Progenitor cell of endocrine pancreas (in vitro differentiated cells): ENCODE measurements at regions not wholly inside any gene's neighbourhood (a gene's known extent, or its start where the extent isn't known, plus 50 kb on each side); places are given as distances from the start of the nearest gene placed in this dataset.

Experiments
- DNase-seq: peaks from one replicate; pipeline ENCODE4 v3.0.0; 2021; ENCODE audit warnings: low spot score; ENCODE audit not compliant: unreplicated experiment
- H3K27ac Mint-ChIP-seq: 2 replicates; pipeline ENCODE4 v1.8.0; 2021; ENCODE audit warnings: mild to moderate bottlenecking, moderate library complexity, mixed read lengths
- H3K27me3 Mint-ChIP-seq: 2 replicates; pipeline ENCODE4 v1.8.0; 2021; ENCODE audit warnings: mixed read lengths
- H3K36me3 Mint-ChIP-seq: 2 replicates; pipeline ENCODE4 v1.8.0; 2022; ENCODE audit warnings: mixed read lengths; ENCODE audit not compliant: insufficient read depth
- H3K4me1 Mint-ChIP-seq: 2 replicates; pipeline ENCODE4 v1.8.0; 2021; ENCODE audit warnings: low read depth, mixed read lengths
- H3K4me3 Mint-ChIP-seq: 2 replicates; pipeline ENCODE4 v1.8.0; 2021; ENCODE audit warnings: low read depth, mild to moderate bottlenecking, moderate library complexity, mixed read lengths
- H3K9me3 Mint-ChIP-seq: 2 replicates; pipeline ENCODE4 v1.8.0; 2021; ENCODE audit warnings: low read depth, mixed read lengths
- TF ChIP-seq, protein P1 (sequence below): fragments of 200-600 bp; sonication (generic); IDR thresholded peaks from one replicate; pipeline ENCODE4 v1.5.0; 2021; ENCODE audit warnings: antibody characterized with exemption, mild to moderate bottlenecking; ENCODE audit not compliant: unreplicated experiment

DNA sequence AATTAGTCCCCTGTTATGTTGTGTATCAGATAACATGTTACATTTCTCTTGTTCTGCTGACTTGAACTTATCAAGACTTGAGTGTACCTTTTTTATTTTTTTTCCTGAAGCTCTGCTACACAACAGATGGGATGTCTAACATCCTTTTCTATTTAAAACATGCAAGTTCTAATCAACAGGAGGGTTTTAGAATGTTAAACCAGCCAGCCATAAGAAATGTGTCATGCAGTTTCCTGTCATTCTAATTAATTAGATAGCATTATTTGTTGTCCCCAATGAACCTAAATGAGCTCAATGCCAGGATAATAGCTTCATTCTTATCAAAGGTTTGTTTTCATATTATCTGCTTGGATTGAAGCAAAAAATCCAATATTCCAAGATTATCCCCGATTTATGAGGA, 958.2 kb downstream of the PCDH7 start:
- H3K36me3 Mint-ChIP-seq: no peaks in the 10 kb centered on the region
- peaks cover 1% of the 10 kb centered on the region for H3K4me1 Mint-ChIP-seq
- no peak overlapping the region for H3K27ac Mint-ChIP-seq
- no peaks in the 10 kb centered on the region for H3K9me3 Mint-ChIP-seq
- no peak overlapping the region for H3K4me3 Mint-ChIP-seq
- H3K27me3 Mint-ChIP-seq: no peaks in the 10 kb centered on the region
- DNase-seq: no peak
- TF ChIP-seq, protein P1, sequence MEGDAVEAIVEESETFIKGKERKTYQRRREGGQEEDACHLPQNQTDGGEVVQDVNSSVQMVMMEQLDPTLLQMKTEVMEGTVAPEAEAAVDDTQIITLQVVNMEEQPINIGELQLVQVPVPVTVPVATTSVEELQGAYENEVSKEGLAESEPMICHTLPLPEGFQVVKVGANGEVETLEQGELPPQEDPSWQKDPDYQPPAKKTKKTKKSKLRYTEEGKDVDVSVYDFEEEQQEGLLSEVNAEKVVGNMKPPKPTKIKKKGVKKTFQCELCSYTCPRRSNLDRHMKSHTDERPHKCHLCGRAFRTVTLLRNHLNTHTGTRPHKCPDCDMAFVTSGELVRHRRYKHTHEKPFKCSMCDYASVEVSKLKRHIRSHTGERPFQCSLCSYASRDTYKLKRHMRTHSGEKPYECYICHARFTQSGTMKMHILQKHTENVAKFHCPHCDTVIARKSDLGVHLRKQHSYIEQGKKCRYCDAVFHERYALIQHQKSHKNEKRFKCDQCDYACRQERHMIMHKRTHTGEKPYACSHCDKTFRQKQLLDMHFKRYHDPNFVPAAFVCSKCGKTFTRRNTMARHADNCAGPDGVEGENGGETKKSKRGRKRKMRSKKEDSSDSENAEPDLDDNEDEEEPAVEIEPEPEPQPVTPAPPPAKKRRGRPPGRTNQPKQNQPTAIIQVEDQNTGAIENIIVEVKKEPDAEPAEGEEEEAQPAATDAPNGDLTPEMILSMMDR: no peak

DNA sequence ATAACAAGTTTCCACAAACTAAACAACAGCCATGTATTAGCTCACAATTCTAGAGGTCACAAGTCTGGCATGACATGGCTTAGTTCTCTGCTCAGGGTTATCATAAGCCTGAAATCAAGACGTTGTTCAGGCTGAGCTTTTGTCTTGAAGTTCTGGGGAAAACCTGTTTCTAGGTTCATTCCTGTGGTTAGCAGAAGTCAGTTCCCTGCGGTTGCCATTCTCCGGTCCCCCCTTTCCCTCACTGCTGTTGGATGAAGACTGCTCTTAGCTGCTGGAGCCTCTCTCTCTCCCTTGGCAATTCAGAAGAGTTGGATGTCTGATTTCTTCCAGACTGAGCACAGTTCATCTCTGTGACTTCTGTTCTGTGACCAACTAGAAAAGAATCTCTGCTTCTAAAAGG, 962.6 kb downstream of the PCDH7 start:
- Mint-ChIP-seq H3K9me3 (no peaks in the 10 kb centered on the region), H3K4me3 (no peak overlapping the region), H3K4me1 (peaks cover 4% of the 10 kb centered on the region), H3K27ac (no peak overlapping the region), H3K27me3 (no peaks in the 10 kb centered on the region), H3K36me3 (no peaks in the 10 kb centered on the region)
- TF ChIP-seq, protein P1: no peak
- no peak for DNase-seq

DNA sequence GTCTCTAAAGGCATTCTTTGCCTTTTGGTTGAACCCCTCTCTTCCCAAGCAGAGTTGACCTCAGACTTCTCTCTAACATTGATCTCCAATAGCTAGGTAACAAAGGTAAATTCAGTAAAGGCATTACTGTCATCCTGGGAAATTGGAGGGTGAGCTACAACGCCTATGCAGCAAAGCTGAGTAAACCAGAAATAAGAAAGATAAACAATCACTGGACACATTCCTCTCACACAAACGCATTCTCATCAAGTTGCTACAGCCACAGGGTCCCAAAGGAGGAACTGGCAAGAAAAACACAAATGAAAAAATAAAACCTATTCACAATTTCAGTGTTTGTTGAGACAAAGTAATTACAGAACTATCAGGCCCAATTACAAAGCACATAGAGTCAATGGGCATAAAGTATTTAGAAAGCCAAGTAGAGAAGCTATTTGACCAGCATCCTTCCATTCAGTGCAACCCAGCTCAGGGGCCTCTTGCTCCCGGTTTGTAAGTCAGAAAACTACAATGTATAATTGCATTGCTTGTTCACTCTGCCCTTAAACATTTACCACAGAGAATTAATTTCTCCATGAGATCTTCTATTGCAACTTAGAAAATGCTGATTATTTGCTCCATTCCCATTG, 967.7 kb downstream of the PCDH7 start:
- Mint-ChIP-seq H3K9me3 (no peaks in the 10 kb centered on the region), H3K36me3 (no peaks in the 10 kb centered on the region), H3K27me3 (no peaks in the 10 kb centered on the region), H3K27ac (no peak overlapping the region), H3K4me1 (peaks cover 4% of the 10 kb centered on the region), H3K4me3 (no peak overlapping the region)
- no peak for DNase-seq
- TF ChIP-seq, protein P1: no peak

DNA sequence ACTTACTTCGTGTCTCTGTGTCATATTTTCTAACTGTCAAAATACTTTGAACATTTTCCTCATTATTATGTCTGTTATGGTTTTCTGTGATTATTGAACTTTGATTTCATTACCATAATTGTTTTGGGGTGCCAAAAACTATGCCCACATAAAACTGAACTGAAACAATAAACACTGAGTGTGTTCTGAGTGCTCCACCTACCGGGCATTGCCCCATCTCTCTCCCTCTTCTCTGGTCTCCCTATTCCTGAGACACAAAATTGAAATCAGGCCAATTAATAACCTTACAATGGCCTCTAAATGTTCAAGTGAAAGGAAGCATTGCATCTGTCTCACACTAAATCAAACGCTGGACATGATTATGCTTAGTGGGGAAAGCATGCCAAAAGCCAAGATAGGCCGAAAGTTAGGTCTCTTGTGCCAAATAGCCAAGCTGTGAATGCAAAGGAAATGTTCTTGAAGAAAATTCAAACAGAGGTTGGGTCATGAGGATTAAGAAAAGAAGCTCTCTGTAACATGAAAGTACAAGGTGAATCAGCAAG, 972.3 kb downstream of the PCDH7 start:
- Mint-ChIP-seq H3K27ac (no peak overlapping the region), H3K27me3 (no peaks in the 10 kb centered on the region), H3K9me3 (no peaks in the 10 kb centered on the region), H3K36me3 (no peaks in the 10 kb centered on the region), H3K4me1 (peaks cover 4% of the 10 kb centered on the region), H3K4me3 (no peak overlapping the region)
- no peak for DNase-seq
- TF ChIP-seq, protein P1: no peak

DNA sequence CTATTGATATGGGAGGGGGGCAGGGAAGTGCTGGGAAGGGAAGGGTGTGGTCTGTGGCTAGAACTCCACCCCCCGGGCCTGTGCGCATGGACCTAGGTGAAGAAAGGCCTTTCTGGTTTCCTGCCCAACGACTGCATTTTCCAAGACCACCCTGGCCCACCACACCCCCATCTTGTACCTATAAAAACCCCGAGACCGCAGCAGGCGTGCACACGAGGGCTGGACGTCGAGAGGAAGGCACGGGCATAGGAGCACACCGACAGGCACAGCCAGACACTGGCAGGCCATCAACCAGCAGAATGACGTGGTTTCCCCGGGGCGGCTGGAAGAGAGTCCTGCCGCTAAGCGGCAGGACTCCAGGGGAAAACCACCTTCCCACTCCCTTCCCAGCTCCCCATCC, 981.1 kb downstream of the PCDH7 start:
- H3K27me3 Mint-ChIP-seq: no peaks in the 10 kb centered on the region
- no peaks in the 10 kb centered on the region for H3K4me1 Mint-ChIP-seq
- TF ChIP-seq, protein P1: no peak
- no peak overlapping the region for H3K4me3 Mint-ChIP-seq
- no peak for DNase-seq
- H3K27ac Mint-ChIP-seq: no peak overlapping the region
- peaks cover 1% of the 10 kb centered on the region for H3K36me3 Mint-ChIP-seq
- peaks cover 18% of the 10 kb centered on the region for H3K9me3 Mint-ChIP-seq
